LNCAP (cell line): ENCODE measurements at regions not wholly inside any gene's neighbourhood (a gene's known extent, or its start where the extent isn't known, plus 50 kb on each side); places are given as distances from the start of the nearest gene placed in this dataset.

Source experiments
- CTCF ChIP-seq: fragments of 450-650 bp; IDR thresholded peaks from 2 replicates; pipeline ENCODE4 v1.5.1; 2017; ENCODE audit warnings: mild to moderate bottlenecking

DNA sequence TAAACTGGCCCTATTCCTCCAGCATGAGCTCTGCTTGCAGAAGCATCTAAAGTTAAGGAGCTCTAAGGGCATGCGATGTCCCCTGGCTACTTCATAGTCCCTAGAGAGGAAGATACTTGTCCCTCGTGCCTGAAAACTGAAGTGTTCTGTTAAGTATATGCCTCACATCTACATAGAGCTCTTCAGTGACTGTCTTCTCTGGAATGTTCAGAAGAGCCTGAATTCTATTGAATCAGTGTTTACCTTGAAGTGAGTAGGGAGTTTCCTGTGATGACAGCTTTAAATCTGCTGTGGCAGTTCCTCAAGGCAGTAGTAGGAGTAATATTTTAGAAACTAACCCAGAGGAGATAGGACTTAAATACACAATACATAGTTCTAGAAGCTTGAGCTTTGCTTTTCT is 111.2 kb downstream of the ZNF518B start:
- no peak for TF ChIP-seq CTCF

GRCh38 chr4:10345381-10345784 is 111.8 kb downstream of the ZNF518B start:
- TF ChIP-seq CTCF, result no peak

DNA sequence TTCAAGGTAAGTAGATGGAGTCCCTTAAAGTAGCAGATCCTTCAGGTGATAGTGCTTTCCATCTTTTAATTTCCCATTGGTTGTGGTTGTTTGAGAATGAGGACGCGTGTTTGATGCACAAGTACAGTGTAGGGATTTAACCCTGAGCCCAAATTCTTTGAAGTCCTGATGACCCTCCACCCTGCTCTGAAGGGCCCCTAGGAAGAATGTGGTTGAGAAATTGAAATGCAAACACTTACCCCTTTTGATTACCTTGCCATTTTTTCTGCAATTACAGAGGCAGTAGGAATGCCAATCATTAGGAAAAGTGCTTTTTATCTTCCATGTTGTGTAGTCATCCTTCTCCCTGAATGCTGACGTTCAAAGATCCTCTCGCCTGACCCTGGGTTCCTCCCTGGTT is 112.4 kb downstream of the ZNF518B start:
- TF ChIP-seq CTCF, result no peak

- no peak for TF ChIP-seq CTCF
Measured at GRCh38 chr4:10343656-10344055, 113.6 kb downstream of the ZNF518B start.

DNA sequence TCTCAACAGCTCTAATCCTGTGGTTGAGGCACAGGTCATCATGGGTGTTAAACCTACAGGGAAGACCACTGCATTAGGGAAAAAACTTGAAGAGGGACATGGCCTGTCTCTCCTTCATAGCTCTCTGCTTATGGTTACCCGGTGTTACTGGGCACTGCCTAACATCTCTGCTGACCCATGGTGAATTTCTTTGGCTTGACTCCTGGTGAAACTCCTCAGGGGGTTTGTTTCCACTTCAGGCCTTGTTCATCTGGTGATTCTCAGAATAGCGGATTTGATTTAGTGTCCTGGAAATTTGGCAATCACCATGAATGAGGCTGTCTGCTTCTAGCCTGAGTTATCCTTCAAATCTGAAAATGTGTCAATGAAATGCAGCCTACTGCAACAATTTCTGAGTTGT is 114.4 kb downstream of the ZNF518B start:
- TF ChIP-seq CTCF, result no peak

DNA sequence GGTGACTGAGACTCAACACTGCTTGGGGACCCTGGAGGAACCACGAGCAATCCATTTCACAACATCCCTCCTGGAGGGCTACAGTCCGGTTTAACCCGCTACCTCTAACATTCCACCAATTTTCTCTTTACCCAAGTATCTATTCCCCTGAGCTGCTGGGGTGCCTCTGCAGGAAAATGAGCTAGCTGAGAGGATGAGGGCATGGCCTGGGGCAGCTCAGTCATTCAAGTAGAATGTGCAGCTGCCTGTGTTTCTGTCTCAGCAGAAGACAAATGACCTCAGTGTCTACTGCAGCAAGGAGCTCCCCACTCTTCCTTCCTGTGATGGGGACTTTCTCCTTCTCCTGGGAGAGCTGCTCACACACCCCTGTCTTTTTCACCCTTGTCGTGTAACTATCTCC is 120.8 kb downstream of the ZNF518B start:
- TF ChIP-seq CTCF, result no peak

DNA sequence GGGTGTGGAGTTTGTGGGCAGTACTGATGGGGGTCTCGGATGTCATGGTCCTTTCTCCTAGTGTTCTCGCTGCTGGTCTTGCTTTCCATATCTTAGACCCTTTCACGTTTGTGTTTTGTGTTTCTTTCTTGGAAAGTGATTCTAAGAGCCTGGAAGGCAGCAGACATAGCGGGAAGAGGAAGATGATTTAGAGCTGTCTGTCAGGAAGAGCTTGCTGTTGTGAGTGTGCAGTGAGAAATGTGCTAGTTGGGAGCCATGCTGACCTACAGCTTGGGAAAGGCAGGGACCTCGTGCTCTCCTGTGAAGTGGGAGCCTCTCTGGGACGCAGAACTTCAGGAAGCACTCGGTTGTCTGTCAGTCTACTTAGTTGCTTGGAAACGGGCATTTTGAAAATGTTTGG is 122.2 kb downstream of the ZNF518B start:
- TF ChIP-seq CTCF, result no peak

- no peak for TF ChIP-seq CTCF
Measured at GRCh38 chr4:10334506-10335028, 122.7 kb downstream of the ZNF518B start.
